Calu3 (cell line): ENCODE measurements at regions not wholly inside any gene's neighbourhood (a gene's known extent, or its start where the extent isn't known, plus 50 kb on each side); places are given as distances from the start of the nearest gene placed in this dataset.
"Not testable (repeated sequence)": the region's sequence is repeated elsewhere in the genome, so short reads cannot be mapped to it uniquely, and the experiment has no call there.

Experiments used
- BruUV-seq: library from RNA; stranded (reverse); fragments of 400-500 nt; replicated peaks from 2 replicates; lab custom pipeline; 2021; lab: Mats Ljungman, UMichigan
- CTCF ChIA-PET: fragments of 300-600 bp; sonication (Branson Sonifier 250); formaldehyde crosslinking; loops from one replicate; lab custom pipeline; 2022; ENCODE audit warnings: antibody characterized with exemption; lab: Charles Lee
- DNase-seq: peaks from one replicate; pipeline ENCODE4 v3.0.0; 2022
- H3K27ac Mint-ChIP-seq: one replicate; pipeline ENCODE4 v1.8.0; 2022; ENCODE audit warnings: mixed read lengths; ENCODE audit not compliant: unreplicated experiment
- H3K27me3 Mint-ChIP-seq: one replicate; pipeline ENCODE4 v1.8.0; 2022; ENCODE audit warnings: mixed read lengths; ENCODE audit not compliant: unreplicated experiment
- H3K36me3 Mint-ChIP-seq: one replicate; pipeline ENCODE4 v1.8.0; 2022; ENCODE audit warnings: mild to moderate bottlenecking, moderate library complexity, mixed read lengths; ENCODE audit not compliant: insufficient read depth, unreplicated experiment
- H3K4me1 Mint-ChIP-seq: one replicate; pipeline ENCODE4 v1.8.0; 2022; ENCODE audit warnings: mild to moderate bottlenecking, low read depth, mixed read lengths; ENCODE audit not compliant: unreplicated experiment
- H3K4me3 Mint-ChIP-seq: one replicate; pipeline ENCODE4 v1.8.0; 2022; ENCODE audit warnings: mild to moderate bottlenecking, low read depth, moderate library complexity, mixed read lengths; ENCODE audit not compliant: unreplicated experiment
- H3K9me3 Mint-ChIP-seq: one replicate; pipeline ENCODE4 v1.8.0; 2022; ENCODE audit warnings: low read depth, mixed read lengths; ENCODE audit not compliant: unreplicated experiment
- CTCF ChIP-seq: fragments of 200-600 bp; IDR thresholded peaks from one replicate; pipeline ENCODE4 v1.8.0; 2022; ENCODE audit warnings: antibody characterized with exemption; ENCODE audit not compliant: unreplicated experiment
- intact Hi-C: fragments of 100-400 bp; cut with micrococcal nuclease; formaldehyde crosslinking; loops from one replicate; pipeline ENCODE4 v1.10.0; 2022; ENCODE audit not compliant: unreplicated experiment

- Mint-ChIP-seq H3K36me3 (no peaks in the 10 kb centered on the region), H3K4me1 (no peaks in the 10 kb centered on the region), H3K27ac (no peak overlapping the region), H3K27me3 (no peaks in the 10 kb centered on the region), H3K4me3 (no peak overlapping the region), H3K9me3 (peaks cover 36% of the 10 kb centered on the region)
- BruUV-seq = no TSS peak
- intact Hi-C loops = no loop called here
- CTCF ChIA-PET = no interaction called here
- TF ChIP-seq CTCF = no peak
- no peak for DNase-seq
Measured at GRCh38 chr2:89837962-89838625, 1146.6 kb downstream of the RPIA start.

GRCh38 chr2:89840175-89840574 lies 1148.7 kb downstream of the RPIA start:
- CTCF ChIA-PET, H3K4me1 Mint-ChIP-seq, H3K36me3 Mint-ChIP-seq, H3K27me3 Mint-ChIP-seq, DNase-seq, BruUV-seq, H3K4me3 Mint-ChIP-seq, H3K27ac Mint-ChIP-seq, intact Hi-C loops: not testable (repeated sequence)
- H3K9me3 Mint-ChIP-seq = peaks cover 26% of the 10 kb centered on the region

GRCh38 chr2:89840781-89841475 lies 1149.5 kb downstream of the RPIA start:
- H3K36me3 Mint-ChIP-seq, CTCF ChIA-PET, H3K4me1 Mint-ChIP-seq, BruUV-seq, H3K27ac Mint-ChIP-seq, H3K27me3 Mint-ChIP-seq, intact Hi-C loops, DNase-seq, H3K4me3 Mint-ChIP-seq: not testable (repeated sequence)
- peaks cover 20% of the 10 kb centered on the region for H3K9me3 Mint-ChIP-seq

GRCh38 chr2:89841476-89841840 lies 1150.0 kb downstream of the RPIA start:
- Mint-ChIP-seq H3K27ac (no peak overlapping the region), H3K4me1 (no peaks in the 10 kb centered on the region), H3K4me3 (no peak overlapping the region), H3K9me3 (peaks cover 15% of the 10 kb centered on the region), H3K36me3 (no peaks in the 10 kb centered on the region), H3K27me3 (no peaks in the 10 kb centered on the region)
- no peak for DNase-seq
- no TSS peak for BruUV-seq
- no peak for TF ChIP-seq CTCF
- intact Hi-C loops = no loop called here
- CTCF ChIA-PET = no interaction called here

- intact Hi-C loops = no loop called here
- CTCF ChIA-PET = no interaction called here
- no peak overlapping the region for H3K27ac Mint-ChIP-seq
- no peak for DNase-seq
- H3K9me3 Mint-ChIP-seq = peaks cover 9% of the 10 kb centered on the region
- no peaks in the 10 kb centered on the region for H3K27me3 Mint-ChIP-seq
- H3K36me3 Mint-ChIP-seq = no peaks in the 10 kb centered on the region
- no peaks in the 10 kb centered on the region for H3K4me1 Mint-ChIP-seq
- TF ChIP-seq CTCF = no peak
- no TSS peak for BruUV-seq
- no peak overlapping the region for H3K4me3 Mint-ChIP-seq
Measured at GRCh38 chr2:89842180-89842908, 1150.9 kb downstream of the RPIA start.
